ENCODE measurements at regions not wholly inside any gene's neighbourhood (a gene's known extent, or its start where the extent isn't known, plus 50 kb on each side); places are given as distances from the start of the nearest gene placed in this dataset.

- no peak for TF ChIP-seq CTCF (IDR thresholded peaks at IDR 0.05)
- TF ChIP-seq POLR2A (IDR thresholded peaks at IDR 0.05), result no peak
Observed at GRCh38 chr16:64313726-64314125, 808.1 kb downstream of the CDH11 start.
